OCI-LY7 (cell line): ENCODE measurements at regions not wholly inside any gene's neighbourhood (a gene's known extent, or its start where the extent isn't known, plus 50 kb on each side); places are given as distances from the start of the nearest gene placed in this dataset.

Experiments
- BruUV-seq: library from RNA; stranded (reverse); fragments of 400-500 nt; replicated peaks from 2 replicates; lab custom pipeline; 2021; lab: Mats Ljungman, UMichigan
- CTCF ChIA-PET: fragments of 300-600 bp; sonication (Branson Sonifier 250); formaldehyde crosslinking; loops from one replicate; lab custom pipeline; 2022; ENCODE audit warnings: antibody characterized with exemption; ENCODE audit not compliant: unreplicated experiment; lab: Charles Lee
- POLR2A ChIA-PET: fragments of 300-600 bp; sonication (Branson Sonifier 250); formaldehyde crosslinking; loops from one replicate; lab custom pipeline; 2022; ENCODE audit warnings: antibody characterized with exemption; lab: Charles Lee
- DNase-seq: peaks from one replicate; pipeline ENCODE4 v3.0.0-alpha.2; 2015; ENCODE audit warnings: low spot score
- H2AFZ ChIP-seq: fragments of 200-600 bp; sonication (generic), shearing (Covaris generic); 2 replicates; pipeline ENCODE4 v1.6.1; 2014; ENCODE audit warnings: mild to moderate bottlenecking, antibody characterized with exemption, low read length, moderate library complexity
- H3K27ac ChIP-seq: fragments of 200-600 bp; sonication (generic); 2 replicates; pipeline ENCODE4 v1.5.1; 2014; ENCODE audit warnings: mixed run types, low read depth, mild to moderate bottlenecking, moderate library complexity, low read length, inconsistent platforms; ENCODE audit not compliant: poor library complexity, severe bottlenecking
- H3K36me3 ChIP-seq: fragments of 200-600 bp; sonication (generic); 2 replicates; pipeline ENCODE4 v1.6.1; 2014; ENCODE audit warnings: mild to moderate bottlenecking, antibody characterized with exemption, low read length, moderate library complexity, mixed read lengths; ENCODE audit not compliant: insufficient read depth
- H3K4me1 ChIP-seq: fragments of 200-600 bp; sonication (generic); 2 replicates; pipeline ENCODE4 v1.5.1; 2014; ENCODE audit warnings: mild to moderate bottlenecking, low read length; ENCODE audit not compliant: insufficient read depth, poor library complexity, severe bottlenecking
- H3K4me2 ChIP-seq: fragments of 200-600 bp; sonication (generic); 2 replicates; pipeline ENCODE4 v1.6.1; 2014; ENCODE audit warnings: mild to moderate bottlenecking, low read length
- H3K4me3 ChIP-seq: fragments of 200-600 bp; sonication (generic); 2 replicates; pipeline ENCODE4 v1.5.1; 2014; ENCODE audit warnings: mild to moderate bottlenecking, low read depth, low read length; ENCODE audit not compliant: poor library complexity, severe bottlenecking
- H3K79me2 ChIP-seq: fragments of 200-600 bp; sonication (generic); 2 replicates; pipeline ENCODE4 v1.6.1; 2016; ENCODE audit warnings: low read depth, mild to moderate bottlenecking, low read length, moderate library complexity, mixed read lengths; ENCODE audit not compliant: insufficient read depth
- H3K9me2 ChIP-seq: fragments of 200-600 bp; sonication (generic); 2 replicates; pipeline ENCODE4 v1.6.1; 2016; ENCODE audit warnings: mild to moderate bottlenecking, low read length, mixed read lengths; ENCODE audit not compliant: insufficient read depth
- H3K9me3 ChIP-seq: fragments of 200-600 bp; sonication (generic); 2 replicates; pipeline ENCODE4 v1.6.1; 2014; ENCODE audit warnings: mild to moderate bottlenecking, mixed run types, low read length, mixed read lengths
- H4K20me1 ChIP-seq: fragments of 200-600 bp; sonication (generic); 2 replicates; pipeline ENCODE4 v1.6.1; 2014; ENCODE audit warnings: mild to moderate bottlenecking, antibody characterized with exemption, low read length, moderate library complexity, mixed read lengths; ENCODE audit not compliant: insufficient read depth
- CTCF ChIP-seq: fragments of 200-600 bp; sonication (generic); conservative IDR thresholded peaks from 2 replicates; pipeline ENCODE4 v1.5.1; 2014; ENCODE audit warnings: mild to moderate bottlenecking, antibody characterized with exemption, low read length, moderate library complexity, mixed read lengths
- EZH2phosphoT487 ChIP-seq: fragments of 200-600 bp; sonication (generic); IDR thresholded peaks from 2 replicates; pipeline ENCODE4 v1.6.1; 2018; ENCODE audit warnings: low read depth, borderline replicate concordance, mild to moderate bottlenecking, mixed run types, antibody characterized with exemption, low read length, moderate library complexity, mixed read lengths
- intact Hi-C: fragments of 100-400 bp; cut with micrococcal nuclease; formaldehyde crosslinking; loops from one replicate; pipeline ENCODE4 v1.10.0; 2022; ENCODE audit not compliant: unreplicated experiment

DNA sequence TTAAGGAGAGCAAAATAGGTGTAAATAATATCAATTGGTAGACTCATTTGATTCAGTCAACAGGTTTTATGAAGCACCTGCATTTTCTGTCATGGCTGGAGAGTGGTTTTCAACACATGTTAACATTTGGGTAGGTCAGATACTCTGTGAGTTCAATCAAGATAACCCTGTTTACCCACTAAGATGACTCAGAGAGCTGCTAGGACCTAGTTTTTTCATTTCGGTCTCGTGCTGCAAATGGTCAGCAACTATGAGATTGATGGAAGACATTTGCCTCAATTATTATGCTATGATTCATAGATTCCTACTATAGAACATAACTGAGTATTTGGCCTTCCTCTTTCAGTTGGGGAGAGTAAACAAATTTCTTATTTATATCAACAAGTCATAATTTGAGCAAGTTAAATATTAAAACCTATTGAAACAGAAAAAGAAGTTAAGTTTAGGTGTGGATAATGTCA is 391.4 kb upstream of the CITED2 start:
- no peak overlapping the region for H2AFZ ChIP-seq
- H3K4me2 ChIP-seq: no peak overlapping the region
- H3K4me1 ChIP-seq: no peaks in the 10 kb centered on the region
- no peaks in the 10 kb centered on the region for H3K79me2 ChIP-seq
- H3K27ac ChIP-seq: no peak overlapping the region
- no peaks in the 10 kb centered on the region for H3K9me2 ChIP-seq
- ChIA-PET POLR2A (interaction anchor here (0.6 to 0.7 kb wide), 2 partner anchors 16 to 300 kb away, joined by 3 to 4 read pairs; no protein-coding TSS in a partner anchor), CTCF (no interaction called here)
- no peaks in the 10 kb centered on the region for H3K9me3 ChIP-seq
- intact Hi-C loops: no loop called here
- DNase-seq: no peak
- no TSS peak for BruUV-seq
- no peaks in the 10 kb centered on the region for H4K20me1 ChIP-seq
- no peaks in the 10 kb centered on the region for H3K36me3 ChIP-seq
- no peak overlapping the region for H3K4me3 ChIP-seq
- TF ChIP-seq EZH2phosphoT487: no peak
- no peak for TF ChIP-seq CTCF

- no peak for TF ChIP-seq CTCF
- CTCF ChIA-PET: no interaction called here
- H3K4me3 ChIP-seq: no peak overlapping the region
- H3K4me2 ChIP-seq: no peak overlapping the region
- H3K9me3 ChIP-seq: no peaks in the 10 kb centered on the region
- no TSS peak for BruUV-seq
- no peak overlapping the region for H2AFZ ChIP-seq
- DNase-seq: no peak
- no peak overlapping the region for H3K27ac ChIP-seq
- H3K4me1 ChIP-seq: no peaks in the 10 kb centered on the region
- intact Hi-C loops: no loop called here
- POLR2A ChIA-PET: no interaction called here
- no peaks in the 10 kb centered on the region for H3K36me3 ChIP-seq
- H3K79me2 ChIP-seq: no peaks in the 10 kb centered on the region
- no peaks in the 10 kb centered on the region for H4K20me1 ChIP-seq
- no peaks in the 10 kb centered on the region for H3K9me2 ChIP-seq
These were observed 390.1 kb upstream of the CITED2 start for GRCh38 chr6:139764498-139764986.

- Histone ChIP-seq H3K36me3 (no peaks in the 10 kb centered on the region), H3K79me2 (no peaks in the 10 kb centered on the region), H3K4me2 (no peak overlapping the region), H4K20me1 (no peaks in the 10 kb centered on the region), H3K9me2 (no peaks in the 10 kb centered on the region), H3K27ac (no peak overlapping the region), H2AFZ (no peak overlapping the region), H3K4me1 (no peaks in the 10 kb centered on the region), H3K9me3 (no peaks in the 10 kb centered on the region), H3K4me3 (no peak overlapping the region)
- intact Hi-C loops: no loop called here
- ChIA-PET CTCF (no interaction called here), POLR2A (interaction anchor here (0.5 to 0.9 kb wide), 3 partner anchors 43 to 618 kb away, joined by 3 to 4 read pairs (median 3); no protein-coding TSS in a partner anchor)
- no TSS peak for BruUV-seq
- no peak for TF ChIP-seq CTCF
- TF ChIP-seq EZH2phosphoT487: no peak
- DNase-seq: no peak
These were observed 389.2 kb upstream of the CITED2 start for GRCh38 chr6:139763468-139764210.
